ENCODE measurements at regions not wholly inside any gene's neighbourhood (a gene's known extent, or its start where the extent isn't known, plus 50 kb on each side); places are given as distances from the start of the nearest gene placed in this dataset.

- TF ChIP-seq CTCF (IDR thresholded peaks at IDR 0.05) (no peak), ATF2 (CRISPR knock-in tag; IDR thresholded peaks at IDR 0.05; ENCODE audit: borderline replicate concordance, low read depth) (no peak), TEAD4 (CRISPR knock-in tag; IDR thresholded peaks at IDR 0.05) (no peak), CREM (CRISPR knock-in tag; IDR thresholded peaks at IDR 0.05) (no peak), AFF4 (CRISPR knock-in tag; IDR thresholded peaks at IDR 0.05; ENCODE audit: borderline replicate concordance) (no peak), MAX (CRISPR knock-in tag; IDR thresholded peaks at IDR 0.05) (no peak), ZSCAN18 (CRISPR knock-in tag; IDR thresholded peaks at IDR 0.05) (no peak), E2F5 (CRISPR knock-in tag; IDR thresholded peaks at IDR 0.05) (no peak), USF2 (CRISPR knock-in tag; IDR thresholded peaks at IDR 0.05) (no peak), HMGXB4 (CRISPR knock-in tag; IDR thresholded peaks at IDR 0.05) (no peak), NR1H2 (CRISPR knock-in tag; IDR thresholded peaks at IDR 0.05) (no peak)
Observed at GRCh38 chr20:11540558-11540957, 377.1 kb upstream of the BTBD3 start.
